Tibial artery (tissue), 4 donors: ENCODE measurements at regions not wholly inside any gene's neighbourhood (a gene's known extent, or its start where the extent isn't known, plus 50 kb on each side); places are given as distances from the start of the nearest gene placed in this dataset.

Source experiments
- DNase-seq, 2 donors: peaks; one replicate each; pipeline ENCODE4 v3.0.0-alpha.2; 2019
- H3K27ac ChIP-seq, 2 donors: fragments of 200-600 bp; sonication (generic) in 1 of 2; 1 replicate in 1 of 2; 2 replicates in 1 of 2; pipeline ENCODE4 v1.5.1; 2018 to 2019; ENCODE audit warnings: mild to moderate bottlenecking in 1 of 2
- H3K27me3 ChIP-seq, 2 donors: fragments of 200-600 bp; sonication (generic) in 1 of 2; one replicate each; pipeline versions ENCODE4 v1.5.1 to v1.6.0; 2016 to 2019
- H3K36me3 ChIP-seq, 3 donors: fragments of 200-600 bp; sonication (generic) in 2 of 3; one replicate each; pipeline ENCODE4 v1.5.1; 2016 to 2019; ENCODE audit warnings: mild to moderate bottlenecking in 2 of 3
- H3K4me1 ChIP-seq, 4 donors: fragments of 200-600 bp; sonication (generic) in 2 of 4; 1 replicate in 3 of 4; 2 replicates in 1 of 4; pipeline ENCODE4 v1.5.1; 2016 to 2019
- H3K4me3 ChIP-seq, 2 donors: fragments of 200-600 bp; sonication (generic) in 1 of 2; 1 replicate in 1 of 2; 2 replicates in 1 of 2; pipeline ENCODE4 v1.5.1; 2018 to 2019; ENCODE audit warnings: mild to moderate bottlenecking in 2 of 2
- H3K9me3 ChIP-seq, 3 donors: fragments of 200-600 bp; sonication (generic) in 1 of 3; one replicate each; pipeline ENCODE4 v1.5.1; 2016 to 2019
- CTCF ChIP-seq, 2 experiments: fragments of 200-600 bp in 1 of 2; fragments of 450-650 bp in 1 of 2; IDR thresholded peaks; one replicate each; pipeline ENCODE4 v1.5.1; 2017 to 2019; ENCODE audit warnings: antibody characterized with exemption in 2 of 2, mild to moderate bottlenecking in 1 of 2, moderate library complexity in 1 of 2
- intact Hi-C: fragments of 100-400 bp; cut with DNase I; formaldehyde crosslinking; loops from one replicate; pipeline ENCODE4 v1.15.0; 2023; ENCODE audit warnings: low total_unique reads

DNA sequence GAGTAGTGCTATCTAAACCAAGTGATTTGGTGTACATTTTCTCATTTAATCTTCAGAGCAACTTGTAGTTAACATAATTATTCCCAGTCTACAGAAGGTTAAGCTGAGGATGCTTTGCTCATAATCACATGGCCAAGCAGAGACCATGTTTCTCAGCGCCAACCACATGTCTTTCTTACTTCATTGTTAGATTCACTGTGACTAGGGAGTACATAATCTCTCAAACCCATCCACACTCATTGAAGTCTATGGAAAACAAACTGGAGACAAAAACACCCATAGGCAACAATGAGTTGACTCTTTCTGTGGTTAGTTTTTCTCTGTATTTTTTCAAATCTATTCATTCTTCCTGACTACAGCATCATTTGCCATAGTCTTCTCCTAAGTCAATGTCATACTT, 281.7 kb upstream of the PTGER4 start:
- H3K27ac ChIP-seq = no peak overlapping the region
- H3K36me3 ChIP-seq = no peaks in the 10 kb centered on the region
- DNase-seq = no peak
- H3K4me1 ChIP-seq = no peaks in the 10 kb centered on the region
- intact Hi-C loops = no loop called here
- no peaks in the 10 kb centered on the region for H3K27me3 ChIP-seq
- H3K4me3 ChIP-seq = no peak overlapping the region
- no peak for TF ChIP-seq CTCF (IDR thresholded peaks at IDR 0.05)
- no peaks in the 10 kb centered on the region for H3K9me3 ChIP-seq

DNA sequence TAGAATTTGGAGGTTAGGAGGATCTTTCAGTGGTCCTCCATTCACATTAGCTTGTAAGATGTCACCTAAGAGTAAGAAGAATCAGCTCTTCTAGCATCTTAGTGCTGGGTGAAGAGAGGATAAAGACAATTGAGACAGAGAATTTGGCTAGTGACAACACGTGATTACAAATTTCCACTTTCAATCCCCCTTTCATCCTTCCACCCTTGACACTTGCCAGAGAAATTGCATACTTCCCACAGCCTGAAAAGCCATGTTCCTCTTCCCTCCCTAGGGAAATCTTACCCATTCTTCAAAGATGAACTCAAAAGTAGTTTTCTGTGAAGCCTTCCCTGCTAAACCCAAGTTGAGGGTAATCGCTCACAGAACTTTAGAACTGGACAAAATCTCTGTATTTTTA, 282.6 kb upstream of the PTGER4 start:
- no peak overlapping the region for H3K27ac ChIP-seq
- H3K4me3 ChIP-seq = no peak overlapping the region
- H3K4me1 ChIP-seq = no peaks in the 10 kb centered on the region
- no peaks in the 10 kb centered on the region for H3K36me3 ChIP-seq
- intact Hi-C loops = no loop called here
- H3K27me3 ChIP-seq = no peaks in the 10 kb centered on the region
- DNase-seq = no peak
- no peak for TF ChIP-seq CTCF (IDR thresholded peaks at IDR 0.05)
- no peaks in the 10 kb centered on the region for H3K9me3 ChIP-seq

GRCh38 chr5:40396317-40396716, 283.4 kb upstream of the PTGER4 start:
- Histone ChIP-seq H3K4me1 (no peaks in the 10 kb centered on the region), H3K36me3 (no peaks in the 10 kb centered on the region), H3K9me3 (no peaks in the 10 kb centered on the region), H3K27ac (no peak overlapping the region), H3K4me3 (no peak overlapping the region), H3K27me3 (no peaks in the 10 kb centered on the region)
- intact Hi-C loops = no loop called here
- DNase-seq = no peak
- TF ChIP-seq CTCF (IDR thresholded peaks at IDR 0.05) = no peak

DNA sequence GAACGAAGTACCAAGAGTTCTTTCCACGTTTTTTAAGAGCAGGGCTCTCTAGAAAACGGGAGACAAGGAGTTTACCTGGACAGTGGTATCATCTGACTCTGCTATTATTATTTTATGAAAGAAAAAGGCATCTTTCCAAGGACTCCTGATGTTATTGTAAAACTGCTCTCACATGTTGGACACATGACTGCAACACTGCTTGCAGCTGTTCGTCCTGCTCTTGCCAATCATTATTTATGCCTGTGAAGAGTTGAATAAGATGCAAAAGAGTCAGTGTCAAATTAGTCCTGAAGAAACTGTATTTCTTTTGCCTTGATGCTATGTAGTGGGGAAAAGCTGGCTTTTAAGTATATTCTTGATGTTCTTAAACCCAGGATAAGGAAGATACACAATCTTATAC, 284.5 kb upstream of the PTGER4 start:
- intact Hi-C loops = no loop called here
- H3K27ac ChIP-seq = no peak overlapping the region
- DNase-seq = no peak
- H3K27me3 ChIP-seq = no peaks in the 10 kb centered on the region
- no peak overlapping the region for H3K4me3 ChIP-seq
- TF ChIP-seq CTCF (IDR thresholded peaks at IDR 0.05) = no peak
- no peaks in the 10 kb centered on the region for H3K4me1 ChIP-seq
- H3K36me3 ChIP-seq = no peaks in the 10 kb centered on the region
- no peaks in the 10 kb centered on the region for H3K9me3 ChIP-seq

DNA sequence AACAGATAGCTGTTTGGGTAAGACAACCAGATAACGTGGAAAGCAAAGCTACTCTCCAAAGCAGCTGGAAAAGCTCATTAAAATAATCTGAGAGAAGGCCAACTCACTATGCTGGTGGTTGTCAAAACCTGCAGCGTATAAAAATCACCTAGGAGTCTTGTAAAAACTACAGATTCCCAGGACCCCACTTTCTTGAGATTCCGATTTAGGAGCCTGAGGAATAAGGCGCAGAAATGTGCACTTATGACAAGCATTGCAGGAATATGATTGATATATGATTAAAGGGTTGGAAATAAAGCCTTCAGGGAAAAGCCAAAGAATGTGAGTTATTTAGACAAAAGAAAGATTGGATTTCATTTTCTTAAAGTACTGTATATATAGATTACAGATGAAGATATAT, 285.0 kb upstream of the PTGER4 start:
- no peak for TF ChIP-seq CTCF (IDR thresholded peaks at IDR 0.05)
- intact Hi-C loops = no loop called here
- Histone ChIP-seq H3K4me1 (no peaks in the 10 kb centered on the region), H3K27me3 (no peaks in the 10 kb centered on the region), H3K9me3 (no peaks in the 10 kb centered on the region), H3K4me3 (no peak overlapping the region), H3K36me3 (no peaks in the 10 kb centered on the region), H3K27ac (no peak overlapping the region)
- no peak for DNase-seq

- Histone ChIP-seq H3K9me3 (no peaks in the 10 kb centered on the region), H3K36me3 (no peaks in the 10 kb centered on the region), H3K4me3 (no peak overlapping the region), H3K27ac (no peak overlapping the region), H3K4me1 (no peaks in the 10 kb centered on the region), H3K27me3 (no peaks in the 10 kb centered on the region)
- intact Hi-C loops = no loop called here
- TF ChIP-seq CTCF (IDR thresholded peaks at IDR 0.05) = no peak
- DNase-seq = no peak
Observed at GRCh38 chr5:40391642-40392041, 288.1 kb upstream of the PTGER4 start.
